NCI-H1092 treated with DMSO at 0.1 percent for 48 hours (cell line): ENCODE measurements at regions not wholly inside any gene's neighbourhood (a gene's known extent, or its start where the extent isn't known, plus 50 kb on each side); places are given as distances from the start of the nearest gene placed in this dataset.

Experiments
- DNase-seq: peaks from one replicate; lab custom pipeline; 2025; lab: John Stamatoyannopoulos, UW

- DNase-seq: no peak
These were observed 70.8 kb upstream of the GNAZ start for GRCh38 chr22:22999523-22999922.

- DNase-seq: no peak
These were observed 69.5 kb upstream of the GNAZ start for GRCh38 chr22:23000657-23001347.

DNA sequence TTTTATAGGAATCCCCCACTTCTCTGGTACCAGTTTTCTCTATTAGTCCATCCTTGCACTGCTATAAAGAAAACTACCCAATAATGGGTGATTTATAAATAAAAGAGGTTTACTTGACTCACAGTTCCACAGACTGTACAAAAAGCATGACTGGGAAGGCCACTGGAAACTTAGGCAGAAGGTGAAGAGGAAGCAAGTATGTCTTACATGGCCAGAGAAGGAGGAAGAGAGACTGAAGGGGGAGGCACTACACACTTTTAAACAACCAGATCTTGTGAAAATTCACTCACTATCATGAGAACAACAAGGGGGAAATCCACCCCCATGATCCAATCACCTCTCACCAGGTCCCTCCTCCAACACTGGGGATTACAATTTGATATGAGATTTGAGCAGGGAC lies 68.9 kb upstream of the GNAZ start:
- DNase-seq: no peak

- DNase-seq: no peak
These were observed 67.6 kb upstream of the GNAZ start for GRCh38 chr22:23002612-23003180.

DNA sequence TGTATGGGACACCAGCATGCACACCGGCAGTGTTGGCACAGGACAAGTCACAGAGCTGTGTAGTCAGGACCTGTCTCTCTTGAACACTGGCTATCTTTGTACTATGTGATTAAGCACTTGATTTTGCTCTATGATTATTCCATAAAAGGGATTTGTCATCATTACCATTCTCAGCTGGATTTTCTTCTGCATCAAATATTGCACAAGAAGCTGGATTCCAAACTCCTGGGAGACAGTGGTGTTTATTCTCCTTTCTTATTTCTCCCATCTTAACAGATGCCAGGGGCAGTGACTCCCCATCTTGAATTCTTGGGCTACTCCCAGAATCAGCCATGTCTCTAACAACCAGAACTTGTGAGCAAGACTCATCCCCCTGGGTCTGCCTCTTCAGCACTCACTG lies 62.5 kb upstream of the GNAZ start:
- DNase-seq: no peak

DNA sequence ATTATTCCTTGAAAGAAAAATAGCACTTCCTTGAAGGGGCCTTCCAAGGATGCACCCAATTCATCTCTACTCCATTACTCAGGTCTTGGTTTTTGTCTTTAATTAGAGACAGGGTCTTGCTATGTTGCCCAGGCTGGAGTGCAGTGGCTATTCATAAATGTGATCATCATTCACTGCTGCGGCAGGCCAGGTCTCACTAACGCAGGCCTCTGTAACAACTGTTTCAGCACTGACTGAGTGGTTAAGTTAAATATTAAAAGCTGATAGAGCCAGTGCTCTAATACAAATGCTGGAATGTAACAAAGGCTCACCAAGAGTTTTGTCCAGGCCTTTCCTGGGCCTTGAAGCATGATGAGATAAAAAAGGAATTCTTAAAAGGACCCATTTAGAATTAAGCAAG lies 61.4 kb upstream of the GNAZ start:
- no peak for DNase-seq
